ENCODE measurements at regions not wholly inside any gene's neighbourhood (a gene's known extent, or its start where the extent isn't known, plus 50 kb on each side); places are given as distances from the start of the nearest gene placed in this dataset.

- no peak overlapping the region for H3K27ac ChIP-seq (ENCODE audit: insufficient read depth, low read depth, low read length)
- H3K4me3 ChIP-seq (replicated peaks in 1 of 3; ENCODE audit: insufficient read depth in 1 of 3, low read depth in 1 of 3, low read length in 3 of 3) = no peak overlapping the region
- no peaks in the 10 kb centered on the region for H3K36me3 ChIP-seq (ENCODE audit: control insufficient read depth in 2 of 2, extremely low read depth in 1 of 2, insufficient read depth in 2 of 2, low read length in 2 of 2)
- no peaks in the 10 kb centered on the region for H3K9me1 ChIP-seq (replicated peaks; ENCODE audit: control insufficient read depth, extremely low read depth, insufficient read depth, low read length)
- FAIRE-seq (no peak), DNase-seq (ENCODE audit: low read depth, low spot score) (no peak)
- TF ChIP-seq POLR2A (IDR thresholded peaks at IDR 0.05; ENCODE audit: low read depth, low read length) = no peak
- TF ChIP-seq GATA2 (IDR thresholded peaks at IDR 0.05; ENCODE audit: insufficient read depth, insufficient read length, low read depth, low read length) = no peak
- TF ChIP-seq FOS (IDR thresholded peaks at IDR 0.05; ENCODE audit: borderline replicate concordance, insufficient read depth, low read length) = no peak
- TF ChIP-seq EZH2 (IDR thresholded peaks at IDR 0.05; ENCODE audit: borderline replicate concordance, low read depth, low read length, severe bottlenecking) = no peak
- no peak for TF ChIP-seq POLR2AphosphoS5 (IDR thresholded peaks at IDR 0.05; ENCODE audit: insufficient read depth, low read depth, low read length)
- no peak for TF ChIP-seq MAX (IDR thresholded peaks at IDR 0.05; ENCODE audit: insufficient read depth, insufficient read length)
- TF ChIP-seq MYC (IDR thresholded peaks at IDR 0.05; ENCODE audit: low read depth, low read length) = no peak
- TF ChIP-seq, protein P1, sequence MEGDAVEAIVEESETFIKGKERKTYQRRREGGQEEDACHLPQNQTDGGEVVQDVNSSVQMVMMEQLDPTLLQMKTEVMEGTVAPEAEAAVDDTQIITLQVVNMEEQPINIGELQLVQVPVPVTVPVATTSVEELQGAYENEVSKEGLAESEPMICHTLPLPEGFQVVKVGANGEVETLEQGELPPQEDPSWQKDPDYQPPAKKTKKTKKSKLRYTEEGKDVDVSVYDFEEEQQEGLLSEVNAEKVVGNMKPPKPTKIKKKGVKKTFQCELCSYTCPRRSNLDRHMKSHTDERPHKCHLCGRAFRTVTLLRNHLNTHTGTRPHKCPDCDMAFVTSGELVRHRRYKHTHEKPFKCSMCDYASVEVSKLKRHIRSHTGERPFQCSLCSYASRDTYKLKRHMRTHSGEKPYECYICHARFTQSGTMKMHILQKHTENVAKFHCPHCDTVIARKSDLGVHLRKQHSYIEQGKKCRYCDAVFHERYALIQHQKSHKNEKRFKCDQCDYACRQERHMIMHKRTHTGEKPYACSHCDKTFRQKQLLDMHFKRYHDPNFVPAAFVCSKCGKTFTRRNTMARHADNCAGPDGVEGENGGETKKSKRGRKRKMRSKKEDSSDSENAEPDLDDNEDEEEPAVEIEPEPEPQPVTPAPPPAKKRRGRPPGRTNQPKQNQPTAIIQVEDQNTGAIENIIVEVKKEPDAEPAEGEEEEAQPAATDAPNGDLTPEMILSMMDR (IDR thresholded peaks at IDR 0.05; ENCODE audit: extremely low read depth in 1 of 2, insufficient read depth in 1 of 2, low read depth in 1 of 2, low read length in 2 of 2) = no peak
- TF ChIP-seq JUN (IDR thresholded peaks at IDR 0.05; ENCODE audit: borderline replicate concordance, insufficient read depth, insufficient read length, low read depth) = no peak
- ChIA-PET POLR2A (no interaction called here), CTCF (no interaction called here)
- no peak overlapping the region for H3K4me2 ChIP-seq (ENCODE audit: insufficient read depth, low read length)
- no TSS peak for BruUV-seq (replicated peaks)
- H3K79me2 ChIP-seq (ENCODE audit: control insufficient read depth, insufficient read depth, low read length) = no peaks in the 10 kb centered on the region
- intact Hi-C loops (cut with micrococcal nuclease) = no loop called here
- dilution Hi-C loops (cut with MboI; ENCODE audit: extremely low pct_ligation_motif_present, low sequenced_read_pairs) = no loop called here
- H3K9ac ChIP-seq (replicated peaks; ENCODE audit: extremely low read depth, insufficient read depth, low read length) = no peak overlapping the region
- H4K20me1 ChIP-seq (replicated peaks; ENCODE audit: control insufficient read depth, extremely low read depth, insufficient read depth, low read length) = no peaks in the 10 kb centered on the region
- H3K9me3 ChIP-seq (replicated peaks; ENCODE audit: control insufficient read depth, insufficient read depth, low read length) = peaks cover 3% of the 10 kb centered on the region
- H3K27me3 ChIP-seq (ENCODE audit: control insufficient read depth in 2 of 2, insufficient read depth in 2 of 2, low read length in 2 of 2) = no peaks in the 10 kb centered on the region
- no peaks in the 10 kb centered on the region for H3K4me1 ChIP-seq (ENCODE audit: control insufficient read depth, extremely low read depth, insufficient read depth, low read length)
- H2AFZ ChIP-seq (ENCODE audit: low read depth, low read length) = no peak overlapping the region
Observed at GRCh38 chr2:228312172-228312571, 130.7 kb upstream of the SPHKAP start.

Data from endothelial cell of umbilical vein (primary cell).